Gastroesophageal sphincter (tissue), 4 donors: ENCODE measurements at regions not wholly inside any gene's neighbourhood (a gene's known extent, or its start where the extent isn't known, plus 50 kb on each side); places are given as distances from the start of the nearest gene placed in this dataset.

Experiments used
- ATAC-seq: fragments of 150-250 bp; one replicate; pipeline ENCODE4 v1.9.1; 2016; ENCODE audit warnings: mild to moderate bottlenecking, moderate library complexity
- H3K27ac ChIP-seq, 4 donors: fragments of 200-600 bp; sonication (generic) in 3 of 4; 1 replicate in 3 of 4; 2 replicates in 1 of 4; pipeline ENCODE4 v1.5.1; 2016 to 2019
- H3K27me3 ChIP-seq: fragments of 200-600 bp; sonication (generic); one replicate; pipeline ENCODE4 v1.5.1; 2019
- H3K36me3 ChIP-seq, 2 donors: fragments of 200-600 bp; sonication (generic); one replicate each; pipeline ENCODE4 v1.5.1; 2019; ENCODE audit warnings: control low read depth in 1 of 2
- H3K4me1 ChIP-seq, 3 donors: fragments of 200-600 bp; sonication (generic); 1 replicate in 2 of 3; 2 replicates in 1 of 3; pipeline ENCODE4 v1.5.1; 2016 to 2019; ENCODE audit warnings: control low read depth in 2 of 3
- H3K4me3 ChIP-seq, 2 donors: fragments of 200-600 bp; sonication (generic); one replicate each; pipeline ENCODE4 v1.5.1; 2019; ENCODE audit warnings: mild to moderate bottlenecking in 1 of 2, moderate library complexity in 1 of 2
- H3K9me3 ChIP-seq, 3 donors: fragments of 200-600 bp; sonication (generic); one replicate each; pipeline ENCODE4 v1.5.1; 2017 to 2019; ENCODE audit warnings: control low read depth in 2 of 3
- EP300 ChIP-seq: sonication (generic); formaldehyde crosslinking; IDR thresholded peaks from one replicate; pipeline ENCODE4 v1.6.1; 2017; ENCODE audit warnings: antibody characterized with exemption, mild to moderate bottlenecking
- POLR2A ChIP-seq, 2 donors: fragments of 450-650 bp; IDR thresholded peaks; one replicate each; pipeline ENCODE4 v1.6.1; 2017; ENCODE audit warnings: antibody characterized with exemption in 2 of 2, mild to moderate bottlenecking in 2 of 2, moderate library complexity in 1 of 2
- POLR2AphosphoS5 ChIP-seq: sonication (generic); formaldehyde crosslinking; IDR thresholded peaks from one replicate; pipeline ENCODE4 v1.6.1; 2017; ENCODE audit warnings: antibody characterized with exemption
- WGBS, 2 donors: methylation state at CpG; one replicate each; pipeline ENCODE4 v1.1.5; 2018; ENCODE audit warnings: low coverage in 1 of 2; 5-methylcytosine and 5-hydroxymethylcytosine counted together
- TF ChIP-seq, protein P1 (sequence below), 4 experiments: fragments of 200-600 bp in 2 of 4; fragments of 450-650 bp in 2 of 4; sonication (generic) in 1 of 4; IDR thresholded peaks; one replicate each; pipeline ENCODE4 v1.5.1; 2017 to 2019; ENCODE audit warnings: antibody characterized with exemption in 4 of 4, mild to moderate bottlenecking in 2 of 4, moderate library complexity in 2 of 4

DNA sequence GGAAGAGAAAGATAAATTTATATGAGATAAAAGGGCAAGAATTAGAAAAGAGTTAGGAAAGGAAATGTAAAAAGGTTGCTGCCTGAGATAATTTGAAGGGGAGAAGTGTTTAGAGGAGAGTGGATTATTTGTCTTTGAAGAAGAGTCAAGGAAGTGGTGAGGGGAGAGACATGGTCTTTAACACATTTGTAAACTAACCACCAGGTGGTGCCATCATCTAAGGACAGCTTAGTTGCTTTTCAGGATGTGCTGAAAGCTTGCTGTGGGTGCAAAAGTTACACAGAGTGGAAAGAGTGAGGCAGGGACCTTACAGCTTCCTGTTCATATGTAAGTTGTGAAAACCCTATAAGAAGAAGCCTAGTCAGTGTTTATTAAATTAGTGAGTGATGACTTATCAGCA, 114.1 kb upstream of the DNAJC19 start:
- Histone ChIP-seq H3K27ac (no peak overlapping the region), H3K9me3 (peaks cover 0 to 6% (median 0%) of the 10 kb centered on the region in 3 donors), H3K4me1 (no peaks in the 10 kb centered on the region), H3K4me3 (no peak overlapping the region), H3K36me3 (no peaks in the 10 kb centered on the region), H3K27me3 (no peaks in the 10 kb centered on the region)
- TF ChIP-seq EP300 (no peak), POLR2A (IDR thresholded peaks at IDR 0.05) (no peak), POLR2AphosphoS5 (no peak)
- TF ChIP-seq, protein P1, sequence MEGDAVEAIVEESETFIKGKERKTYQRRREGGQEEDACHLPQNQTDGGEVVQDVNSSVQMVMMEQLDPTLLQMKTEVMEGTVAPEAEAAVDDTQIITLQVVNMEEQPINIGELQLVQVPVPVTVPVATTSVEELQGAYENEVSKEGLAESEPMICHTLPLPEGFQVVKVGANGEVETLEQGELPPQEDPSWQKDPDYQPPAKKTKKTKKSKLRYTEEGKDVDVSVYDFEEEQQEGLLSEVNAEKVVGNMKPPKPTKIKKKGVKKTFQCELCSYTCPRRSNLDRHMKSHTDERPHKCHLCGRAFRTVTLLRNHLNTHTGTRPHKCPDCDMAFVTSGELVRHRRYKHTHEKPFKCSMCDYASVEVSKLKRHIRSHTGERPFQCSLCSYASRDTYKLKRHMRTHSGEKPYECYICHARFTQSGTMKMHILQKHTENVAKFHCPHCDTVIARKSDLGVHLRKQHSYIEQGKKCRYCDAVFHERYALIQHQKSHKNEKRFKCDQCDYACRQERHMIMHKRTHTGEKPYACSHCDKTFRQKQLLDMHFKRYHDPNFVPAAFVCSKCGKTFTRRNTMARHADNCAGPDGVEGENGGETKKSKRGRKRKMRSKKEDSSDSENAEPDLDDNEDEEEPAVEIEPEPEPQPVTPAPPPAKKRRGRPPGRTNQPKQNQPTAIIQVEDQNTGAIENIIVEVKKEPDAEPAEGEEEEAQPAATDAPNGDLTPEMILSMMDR (IDR thresholded peaks at IDR 0.05): no peak
- ATAC-seq: no peak

DNA sequence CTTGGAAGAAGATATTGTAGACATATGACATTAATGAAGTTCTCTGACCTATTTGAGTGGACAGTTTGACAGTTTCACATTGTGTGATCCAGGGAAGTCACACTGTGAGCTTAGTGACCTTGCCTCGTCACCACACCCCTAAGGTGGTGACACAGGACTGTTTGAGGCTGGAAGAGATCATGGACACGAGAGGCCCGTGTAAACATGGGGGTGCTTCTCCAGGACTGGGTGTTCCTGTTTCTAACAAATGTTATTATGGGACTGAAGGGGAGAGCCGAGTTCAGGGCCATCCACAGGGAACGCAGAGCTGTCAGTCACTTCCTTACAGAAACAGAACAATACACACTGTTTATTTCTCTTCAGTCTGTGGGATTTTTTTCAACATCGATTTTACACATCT, 96.5 kb upstream of the DNAJC19 start:
- ATAC-seq: no peak
- peaks cover 0 to 3% (median 0%) of the 10 kb centered on the region in 3 donors for H3K9me3 ChIP-seq
- H3K27ac ChIP-seq: no peak overlapping the region
- no peaks in the 10 kb centered on the region for H3K36me3 ChIP-seq
- H3K4me1 ChIP-seq: no peaks in the 10 kb centered on the region
- TF ChIP-seq, protein P1 (IDR thresholded peaks at IDR 0.05): no peak
- TF ChIP-seq POLR2AphosphoS5 (no peak), EP300 (no peak)
- H3K27me3 ChIP-seq: no peaks in the 10 kb centered on the region
- no peak overlapping the region for H3K4me3 ChIP-seq
- WGBS, 2 donors: 41 to 49% methylated on average over 6 of the region's 6 CpGs

DNA sequence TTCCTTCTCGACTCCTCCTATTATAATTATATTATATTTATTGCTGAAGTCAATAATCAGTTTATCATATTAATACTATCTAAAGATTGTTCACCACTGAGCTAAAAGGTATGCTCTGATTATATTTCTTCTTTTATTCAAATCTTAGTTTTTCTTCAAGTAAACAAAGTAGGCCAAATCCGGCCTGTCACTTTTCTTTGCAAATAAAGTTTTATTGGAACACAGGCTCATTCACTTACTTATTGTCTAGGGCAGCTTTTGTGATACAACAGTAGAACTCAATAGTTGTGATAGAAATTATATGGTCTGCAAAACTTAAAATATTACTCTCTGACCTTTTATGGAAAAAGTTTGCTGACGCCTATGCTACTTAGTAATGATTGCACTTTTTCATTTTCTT, 92.4 kb upstream of the DNAJC19 start:
- Histone ChIP-seq H3K4me1 (no peaks in the 10 kb centered on the region), H3K27ac (no peak overlapping the region), H3K9me3 (no peaks in the 10 kb centered on the region), H3K27me3 (no peaks in the 10 kb centered on the region), H3K36me3 (no peaks in the 10 kb centered on the region), H3K4me3 (no peak overlapping the region)
- 76 to 80% methylated on average over 3 of the region's 3 CpGs for WGBS, 2 donors
- ATAC-seq: no peak
- no peak for TF ChIP-seq POLR2A (IDR thresholded peaks at IDR 0.05)
- TF ChIP-seq EP300: no peak
- TF ChIP-seq POLR2AphosphoS5: no peak
- TF ChIP-seq, protein P1 (IDR thresholded peaks at IDR 0.05): no peak

DNA sequence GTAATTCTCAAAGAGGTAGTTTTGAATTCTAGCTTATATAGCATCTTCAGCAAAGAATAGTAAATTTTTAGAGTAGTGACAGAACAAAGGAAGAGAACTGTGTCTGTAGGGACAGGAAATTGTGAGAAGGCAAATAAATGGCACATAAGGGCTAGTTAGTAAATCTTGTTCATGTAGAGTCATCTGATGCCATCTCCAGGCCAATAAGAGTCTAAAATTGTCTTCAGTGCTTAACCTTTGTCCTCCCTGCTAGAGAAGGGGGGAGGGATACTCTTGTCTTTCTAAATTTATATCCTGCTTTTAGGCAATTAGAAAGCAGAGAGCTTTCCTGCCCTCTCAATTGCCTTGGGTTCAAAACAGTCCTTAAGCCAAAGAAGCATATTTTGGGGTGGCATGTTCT, 87.0 kb upstream of the DNAJC19 start:
- Histone ChIP-seq H3K9me3 (peaks cover 0 to 15% (median 0%) of the 10 kb centered on the region in 3 donors), H3K36me3 (no peaks in the 10 kb centered on the region), H3K4me1 (no peaks in the 10 kb centered on the region), H3K4me3 (no peak overlapping the region), H3K27me3 (no peaks in the 10 kb centered on the region), H3K27ac (no peak overlapping the region)
- TF ChIP-seq, protein P1 (IDR thresholded peaks at IDR 0.05): no peak
- no peak for TF ChIP-seq EP300
- no peak for TF ChIP-seq POLR2AphosphoS5
- no peak for TF ChIP-seq POLR2A (IDR thresholded peaks at IDR 0.05)
- no peak for ATAC-seq

DNA sequence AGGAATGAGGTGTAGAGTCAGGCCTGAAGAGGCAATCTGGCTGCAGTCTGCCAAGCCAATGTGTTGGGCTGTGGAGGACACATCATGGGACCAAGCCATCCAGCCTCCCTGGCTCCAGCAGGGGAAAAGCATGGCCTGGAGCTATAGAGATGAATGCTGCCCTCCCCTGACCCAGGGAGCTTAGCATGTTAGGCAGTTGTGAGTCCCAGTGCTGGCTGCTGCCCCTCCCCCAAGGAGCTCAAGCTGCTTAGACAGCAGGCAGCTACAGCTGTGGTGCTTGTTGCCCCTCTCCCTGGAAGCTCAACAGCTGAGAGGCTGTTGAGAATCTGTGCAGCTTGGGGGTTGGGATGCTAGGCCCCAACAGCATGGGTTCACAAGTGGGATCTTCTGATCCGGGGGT, 85.6 kb upstream of the DNAJC19 start:
- H3K4me1 ChIP-seq: no peaks in the 10 kb centered on the region
- H3K27me3 ChIP-seq: no peaks in the 10 kb centered on the region
- ATAC-seq: no peak
- no CpG with 5 or more reads among the region's 1 CpG for WGBS, 2 donors
- no peak overlapping the region for H3K4me3 ChIP-seq
- peaks cover 0 to 17% (median 0%) of the 10 kb centered on the region in 3 donors for H3K9me3 ChIP-seq
- TF ChIP-seq POLR2AphosphoS5 (no peak), POLR2A (IDR thresholded peaks at IDR 0.05) (no peak), EP300 (no peak)
- TF ChIP-seq, protein P1 (IDR thresholded peaks at IDR 0.05): no peak
- H3K36me3 ChIP-seq: no peaks in the 10 kb centered on the region
- H3K27ac ChIP-seq: no peak overlapping the region
